Endothelial cell of umbilical vein (primary cell): ENCODE measurements at regions not wholly inside any gene's neighbourhood (a gene's known extent, or its start where the extent isn't known, plus 50 kb on each side); places are given as distances from the start of the nearest gene placed in this dataset.

ENCODE experiments used
- BruUV-seq: library from RNA; stranded (reverse); fragments of 400-500 nt; replicated peaks from 2 replicates; lab custom pipeline; 2021; lab: Mats Ljungman, UMichigan
- CTCF ChIA-PET: fragments of 300-600, 350-600 bp; sonication (Branson Sonifier 250); formaldehyde crosslinking; loops from one replicate; lab custom pipeline; 2021; ENCODE audit warnings: antibody characterized with exemption, inconsistent platforms; lab: Charles Lee
- POLR2A ChIA-PET: fragments of 300-600, 350-600 bp; sonication (Branson Sonifier 250); formaldehyde crosslinking; loops from one replicate; lab custom pipeline; 2021; ENCODE audit warnings: antibody characterized with exemption, inconsistent platforms; lab: Charles Lee
- DNase-seq: peaks from one replicate; pipeline ENCODE4 v3.0.0-alpha.2; 2011; ENCODE audit warnings: low read depth, low spot score
- FAIRE-seq: peaks from 2 replicates; lab custom pipeline; 2011; peaks lifted over from hg19 to GRCh38; lab: Jason Lieb, UNC
- H2AFZ ChIP-seq: 2 replicates; pipeline ENCODE4 v1.6.0; 2012; ENCODE audit warnings: low read depth, low read length, control low read depth, inconsistent platforms
- H3K27ac ChIP-seq: 2 replicates; pipeline ENCODE4 v1.5.1; 2011; ENCODE audit warnings: low read depth, mild to moderate bottlenecking, control low read depth, low read length, moderate library complexity; ENCODE audit not compliant: insufficient read depth
- H3K27me3 ChIP-seq, 2 experiments: 2 replicates each; pipeline versions ENCODE4 v1.6.0 to v1.6.1; 2011; ENCODE audit warnings: low read length in 2 of 2, mixed read lengths in 1 of 2; ENCODE audit not compliant: control insufficient read depth in 2 of 2, insufficient read depth in 2 of 2
- H3K36me3 ChIP-seq, 2 experiments: 2 replicates in 1 of 2; 3 replicates in 1 of 2; pipeline ENCODE4 v1.5.1; 2011; ENCODE audit warnings: low read length in 2 of 2, mild to moderate bottlenecking in 1 of 2, moderate library complexity in 1 of 2; ENCODE audit not compliant: control insufficient read depth in 2 of 2, insufficient read depth in 2 of 2; ENCODE audit errors: extremely low read depth in 1 of 2
- H3K4me1 ChIP-seq: 3 replicates; pipeline ENCODE4 v1.5.1; 2011; ENCODE audit warnings: mild to moderate bottlenecking, low read length; ENCODE audit not compliant: control insufficient read depth, insufficient read depth; ENCODE audit errors: extremely low read depth
- H3K4me2 ChIP-seq: 2 replicates; pipeline ENCODE4 v1.6.1; 2011; ENCODE audit warnings: low read length, control low read depth, mixed read lengths; ENCODE audit not compliant: insufficient read depth
- H3K4me3 ChIP-seq, 3 experiments: fragments of 200-600 bp in 1 of 3; sonication (generic), shearing (Covaris generic) in 1 of 3; replicated peaks in 1 of 3; 2 replicates each; pipeline ENCODE4 v1.5.1; 2011 to 2016; ENCODE audit warnings: control low read depth in 3 of 3, low read length in 3 of 3, mild to moderate bottlenecking in 2 of 3, inconsistent platforms in 1 of 3, low read depth in 1 of 3, moderate library complexity in 1 of 3; ENCODE audit not compliant: insufficient read depth in 1 of 3
- H3K79me2 ChIP-seq: 2 replicates; pipeline ENCODE4 v1.6.0; 2012; ENCODE audit warnings: low read length, inconsistent platforms; ENCODE audit not compliant: control insufficient read depth, insufficient read depth
- H3K9ac ChIP-seq: replicated peaks from 2 replicates; pipeline ENCODE3; 2011; ENCODE audit warnings: low read length, control low read depth; ENCODE audit not compliant: insufficient read depth; ENCODE audit errors: extremely low read depth
- H3K9me1 ChIP-seq: replicated peaks from 3 replicates; pipeline ENCODE4 v1.6.0; 2011; ENCODE audit warnings: mild to moderate bottlenecking, low read length; ENCODE audit not compliant: control insufficient read depth, insufficient read depth; ENCODE audit errors: extremely low read depth
- H3K9me3 ChIP-seq: replicated peaks from 2 replicates; pipeline ENCODE4 v1.5.1; 2012; ENCODE audit warnings: low read length, inconsistent platforms; ENCODE audit not compliant: control insufficient read depth, insufficient read depth
- H4K20me1 ChIP-seq: replicated peaks from 2 replicates; pipeline ENCODE3; 2011; ENCODE audit warnings: mild to moderate bottlenecking, low read length; ENCODE audit not compliant: control insufficient read depth, insufficient read depth; ENCODE audit errors: extremely low read depth
- CTCF ChIP-seq, 2 donors: IDR thresholded peaks; 1 replicate in 1 of 2; 2 replicates in 1 of 2; pipeline ENCODE4 v1.5.1; 2011; ENCODE audit warnings: low read length in 2 of 2, mild to moderate bottlenecking in 2 of 2, moderate library complexity in 2 of 2, control low read depth in 1 of 2, inconsistent platforms in 1 of 2, low read depth in 1 of 2; ENCODE audit not compliant: insufficient read depth in 1 of 2; ENCODE audit errors: extremely low read depth in 1 of 2
- FOS ChIP-seq: IDR thresholded peaks from 2 replicates; pipeline ENCODE4 v1.6.1; 2011; ENCODE audit warnings: mild to moderate bottlenecking, low read length, moderate library complexity, borderline replicate concordance; ENCODE audit not compliant: insufficient read depth
- JUN ChIP-seq: IDR thresholded peaks from 2 replicates; pipeline ENCODE4 v1.6.1; 2011; ENCODE audit warnings: borderline replicate concordance, low read depth; ENCODE audit not compliant: insufficient read length, insufficient read depth
- MAX ChIP-seq: IDR thresholded peaks from 2 replicates; pipeline ENCODE4 v1.6.1; 2011; ENCODE audit not compliant: insufficient read depth, insufficient read length
- MYC ChIP-seq: IDR thresholded peaks from one replicate; pipeline ENCODE4 v1.6.1; 2011; ENCODE audit warnings: mild to moderate bottlenecking, low read depth, low read length
- POLR2A ChIP-seq: IDR thresholded peaks from 2 replicates; pipeline ENCODE4 v1.6.1; 2012; ENCODE audit warnings: low read depth, mild to moderate bottlenecking, control low read depth, low read length
- POLR2AphosphoS5 ChIP-seq: IDR thresholded peaks from 2 replicates; pipeline ENCODE4 v1.6.1; 2012; ENCODE audit warnings: low read depth, mild to moderate bottlenecking, control low read depth, low read length, moderate library complexity; ENCODE audit not compliant: insufficient read depth
- dilution Hi-C: fragments of 300-500 bp; cut with MboI; formaldehyde crosslinking; loops from one replicate; pipeline ENCODE4 v1.15.0; 2019; ENCODE audit warnings: low sequenced_read_pairs; ENCODE audit not compliant: extremely low pct_ligation_motif_present
- intact Hi-C: fragments of 100-400 bp; cut with micrococcal nuclease; formaldehyde crosslinking; loops from one replicate; pipeline ENCODE4 v1.10.0; 2022

- BruUV-seq, result no TSS peak
- FAIRE-seq, result no peak
- H3K79me2 ChIP-seq, result no peaks in the 10 kb centered on the region
Measured at GRCh38 chr2:16167870-16168426, 227.6 kb downstream of the MYCN start.

GRCh38 chr2:16167451-16167861 lies 227.1 kb downstream of the MYCN start:
- no peak overlapping the region for H3K4me3 ChIP-seq
- FAIRE-seq, result no peak
- no TSS peak for BruUV-seq
- no peak overlapping the region for H3K9ac ChIP-seq
- no peaks in the 10 kb centered on the region for H3K4me1 ChIP-seq
- TF ChIP-seq MYC (no peak), POLR2AphosphoS5 (no peak), CTCF (IDR thresholded peaks at IDR 0.05; ENCODE audit: extremely low read depth in 1 of 2, insufficient read depth in 1 of 2, low read depth in 1 of 2, low read length in 2 of 2) (no peak), POLR2A (no peak), FOS (no peak)
- ChIA-PET CTCF (no interaction called here), POLR2A (no interaction called here)
- H3K36me3 ChIP-seq, result no peaks in the 10 kb centered on the region
- no peak overlapping the region for H3K27ac ChIP-seq
- no peaks in the 10 kb centered on the region for H4K20me1 ChIP-seq
- no peaks in the 10 kb centered on the region for H3K9me3 ChIP-seq
- H3K27me3 ChIP-seq, result no peaks in the 10 kb centered on the region
- H2AFZ ChIP-seq, result no peak overlapping the region
- H3K9me1 ChIP-seq, result no peaks in the 10 kb centered on the region
- dilution Hi-C loops (no loop called here), intact Hi-C loops (no loop called here)
- no peak overlapping the region for H3K4me2 ChIP-seq
- no peaks in the 10 kb centered on the region for H3K79me2 ChIP-seq
- no peak for DNase-seq

More at GRCh38 chr2:16167870-16168426, 227.6 kb downstream of the MYCN start:
- POLR2A ChIA-PET, result no interaction called here
- CTCF ChIA-PET, result no interaction called here
- DNase-seq, result no peak
- dilution Hi-C loops (no loop called here), intact Hi-C loops (no loop called here)
- no peak overlapping the region for H3K27ac ChIP-seq
- no peak overlapping the region for H3K4me2 ChIP-seq
- H2AFZ ChIP-seq, result no peak overlapping the region
- H3K36me3 ChIP-seq, result no peaks in the 10 kb centered on the region
- no peak overlapping the region for H3K9ac ChIP-seq
- no peaks in the 10 kb centered on the region for H3K4me1 ChIP-seq
- TF ChIP-seq MAX (no peak), POLR2AphosphoS5 (no peak), POLR2A (no peak), JUN (no peak)
- no peaks in the 10 kb centered on the region for H3K27me3 ChIP-seq
- H4K20me1 ChIP-seq, result no peaks in the 10 kb centered on the region
- no peak overlapping the region for H3K4me3 ChIP-seq
- H3K9me3 ChIP-seq, result no peaks in the 10 kb centered on the region
- H3K9me1 ChIP-seq, result no peaks in the 10 kb centered on the region
